IPS-18a (cell line): ENCODE measurements at regions not wholly inside any gene's neighbourhood (a gene's known extent, or its start where the extent isn't known, plus 50 kb on each side); places are given as distances from the start of the nearest gene placed in this dataset.

Experiments
- H3K27ac ChIP-seq: one replicate; pipeline ENCODE4 v1.5.1; 2013; ENCODE audit warnings: low read length
- H3K27me3 ChIP-seq: one replicate; pipeline ENCODE4 v1.6.1; 2013; ENCODE audit warnings: mild to moderate bottlenecking, low read length; ENCODE audit not compliant: control insufficient read depth, insufficient read depth
- H3K36me3 ChIP-seq: one replicate; pipeline ENCODE4 v1.6.1; 2013; ENCODE audit warnings: low read depth, low read length; ENCODE audit not compliant: control insufficient read depth
- H3K4me1 ChIP-seq: one replicate; pipeline ENCODE4 v1.6.1; 2013; ENCODE audit warnings: low read depth, low read length; ENCODE audit not compliant: control insufficient read depth
- H3K4me3 ChIP-seq: one replicate; pipeline ENCODE4 v1.5.1; 2013; ENCODE audit warnings: low read length
- H3K9ac ChIP-seq: one replicate; pipeline ENCODE4 v1.6.1; 2013; ENCODE audit warnings: mild to moderate bottlenecking, low read length, moderate library complexity
- H3K9me3 ChIP-seq: one replicate; pipeline ENCODE4 v1.6.1; 2013; ENCODE audit warnings: low read depth, low read length; ENCODE audit not compliant: control insufficient read depth

DNA sequence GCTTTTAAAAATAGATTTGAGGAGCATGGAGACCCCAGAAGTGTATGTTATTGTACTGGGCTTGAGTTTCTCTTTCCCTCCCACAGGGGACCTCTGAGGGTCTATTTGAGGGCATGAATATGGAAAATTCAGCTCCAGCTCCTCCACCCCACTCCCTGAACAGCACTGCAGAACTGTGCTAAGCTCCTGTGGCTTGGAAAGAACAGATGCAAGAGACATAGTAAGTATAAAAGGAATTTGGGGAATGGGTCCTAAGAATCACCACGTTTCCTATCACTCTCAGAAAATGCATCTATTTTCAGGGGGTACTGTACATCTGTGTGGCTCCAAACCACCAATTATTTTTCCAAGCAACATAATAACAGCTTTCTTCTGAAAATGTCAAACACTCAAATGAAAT, 416.1 kb downstream of the ZNF521 start:
- Histone ChIP-seq H3K27ac (no peak overlapping the region), H3K4me1 (peaks cover 7% of the 10 kb centered on the region), H3K36me3 (no peaks in the 10 kb centered on the region), H3K27me3 (no peaks in the 10 kb centered on the region), H3K4me3 (no peak overlapping the region), H3K9me3 (no peaks in the 10 kb centered on the region), H3K9ac (no peak overlapping the region)

DNA sequence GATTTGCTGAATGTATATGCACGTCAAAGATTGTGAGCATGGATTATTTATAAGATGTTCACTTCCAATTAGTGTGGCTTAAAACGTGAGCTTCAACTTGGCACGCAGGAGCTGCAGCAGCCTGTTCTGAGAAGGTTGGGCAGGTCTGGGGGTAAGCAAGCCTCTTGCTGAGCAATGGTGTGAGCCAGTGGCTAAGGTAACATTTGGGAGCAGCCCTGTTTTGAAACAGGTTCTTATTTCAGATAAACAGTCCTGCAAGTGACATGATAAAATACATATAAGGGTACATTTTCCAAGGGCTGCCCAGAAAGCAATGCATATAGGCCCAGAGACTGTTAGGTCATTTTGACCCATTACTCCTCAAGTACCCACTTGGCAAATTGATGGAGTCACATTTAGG, 415.3 kb downstream of the ZNF521 start:
- Histone ChIP-seq H3K27me3 (no peaks in the 10 kb centered on the region), H3K9ac (no peak overlapping the region), H3K4me1 (no peaks in the 10 kb centered on the region), H3K9me3 (no peaks in the 10 kb centered on the region), H3K27ac (no peak overlapping the region), H3K36me3 (no peaks in the 10 kb centered on the region), H3K4me3 (no peak overlapping the region)

DNA sequence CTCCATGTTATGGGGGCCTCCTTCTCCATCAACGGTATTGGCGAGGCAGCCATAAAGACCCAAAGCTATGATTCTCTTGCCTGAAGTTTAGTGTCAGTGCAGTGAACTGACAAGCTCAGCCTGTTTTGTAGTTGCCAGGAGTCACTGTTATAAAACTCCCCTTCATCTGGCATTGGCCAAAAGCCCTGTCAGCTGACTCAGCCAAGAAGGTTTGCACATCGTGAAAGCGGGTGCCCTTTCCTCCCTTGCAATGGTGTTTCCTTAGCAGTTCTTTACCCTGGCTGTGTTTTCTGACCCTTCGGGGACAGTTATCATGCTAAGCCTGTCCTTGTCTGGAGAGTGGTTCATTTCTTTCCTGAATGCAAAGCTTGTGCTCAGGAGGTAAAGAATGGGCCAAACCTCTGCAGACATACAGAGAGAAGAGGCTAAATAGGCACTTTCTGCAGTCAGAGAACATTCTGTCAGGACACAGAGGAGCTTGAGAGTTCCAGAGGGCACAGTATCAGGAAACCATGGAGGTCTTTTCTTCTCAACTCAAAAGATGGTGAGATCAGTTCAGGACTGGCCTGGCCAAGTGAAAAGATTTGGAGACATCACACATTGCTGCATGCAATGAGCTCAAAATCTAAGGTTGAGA, 414.2 kb downstream of the ZNF521 start:
- Histone ChIP-seq H3K27ac (no peak overlapping the region), H3K27me3 (no peaks in the 10 kb centered on the region), H3K9ac (no peak overlapping the region), H3K9me3 (no peaks in the 10 kb centered on the region), H3K36me3 (no peaks in the 10 kb centered on the region), H3K4me1 (no peaks in the 10 kb centered on the region), H3K4me3 (no peak overlapping the region)

DNA sequence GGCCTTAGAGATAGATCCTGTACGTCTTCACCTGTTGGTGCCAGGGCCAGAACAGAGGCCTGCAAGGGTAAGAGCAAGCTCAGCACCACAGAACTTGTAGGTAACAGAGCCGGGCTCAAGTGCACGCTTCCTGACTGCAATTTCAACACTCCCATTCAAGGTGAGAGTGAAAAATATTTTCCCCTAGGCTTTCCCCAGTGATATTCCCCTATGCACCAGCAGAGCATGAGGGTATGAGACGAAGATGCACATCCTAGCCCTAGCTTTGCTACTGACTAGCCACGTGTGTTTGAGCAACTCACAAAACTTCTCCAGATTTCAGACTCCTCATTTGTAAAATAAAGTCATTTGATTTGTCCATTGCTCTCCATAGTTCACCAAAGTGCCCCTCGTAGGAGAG, 411.6 kb downstream of the ZNF521 start:
- no peaks in the 10 kb centered on the region for H3K36me3 ChIP-seq
- no peaks in the 10 kb centered on the region for H3K4me1 ChIP-seq
- H3K4me3 ChIP-seq = no peak overlapping the region
- no peaks in the 10 kb centered on the region for H3K27me3 ChIP-seq
- no peak overlapping the region for H3K27ac ChIP-seq
- H3K9me3 ChIP-seq = no peaks in the 10 kb centered on the region
- H3K9ac ChIP-seq = no peak overlapping the region

DNA sequence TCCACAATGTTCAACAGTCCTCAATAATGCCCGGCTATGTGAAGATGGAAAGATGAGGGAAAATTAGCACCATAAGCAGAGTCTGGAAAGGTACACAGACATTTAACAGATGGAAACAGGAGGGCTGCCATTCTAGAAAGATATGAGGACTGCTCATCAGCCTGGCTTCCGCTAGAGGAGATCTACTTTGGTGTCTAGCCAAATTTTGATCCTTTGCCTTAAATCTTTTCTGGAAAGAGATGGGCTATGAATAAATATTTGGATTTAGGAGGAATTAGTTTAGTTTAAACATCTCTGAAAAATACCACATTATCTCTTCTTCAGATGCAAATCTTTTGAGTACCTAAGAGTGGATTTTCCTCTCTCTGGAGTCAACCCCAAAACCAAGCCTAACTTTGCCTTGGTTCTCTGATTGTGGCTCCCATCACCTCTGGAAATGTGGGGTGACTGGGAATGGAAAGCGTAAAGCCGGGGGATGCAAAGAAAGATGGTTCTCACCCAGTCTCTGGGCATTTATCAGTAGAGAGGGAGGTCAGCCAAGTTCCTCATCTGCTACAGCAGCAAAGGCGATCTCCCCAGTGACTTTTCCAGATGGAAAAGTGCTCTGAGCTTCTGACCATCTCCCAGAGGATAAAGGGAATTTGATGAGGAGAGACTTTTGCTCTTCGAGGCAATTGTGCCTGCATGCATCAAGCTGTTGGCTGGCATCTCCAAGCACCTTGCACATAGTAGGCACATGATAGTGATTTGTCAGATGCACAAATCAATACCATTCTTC, 410.6 kb downstream of the ZNF521 start:
- no peak overlapping the region for H3K9ac ChIP-seq
- H3K27ac ChIP-seq = no peak overlapping the region
- H3K4me3 ChIP-seq = no peak overlapping the region
- H3K9me3 ChIP-seq = no peaks in the 10 kb centered on the region
- no peaks in the 10 kb centered on the region for H3K36me3 ChIP-seq
- no peaks in the 10 kb centered on the region for H3K27me3 ChIP-seq
- H3K4me1 ChIP-seq = no peaks in the 10 kb centered on the region

DNA sequence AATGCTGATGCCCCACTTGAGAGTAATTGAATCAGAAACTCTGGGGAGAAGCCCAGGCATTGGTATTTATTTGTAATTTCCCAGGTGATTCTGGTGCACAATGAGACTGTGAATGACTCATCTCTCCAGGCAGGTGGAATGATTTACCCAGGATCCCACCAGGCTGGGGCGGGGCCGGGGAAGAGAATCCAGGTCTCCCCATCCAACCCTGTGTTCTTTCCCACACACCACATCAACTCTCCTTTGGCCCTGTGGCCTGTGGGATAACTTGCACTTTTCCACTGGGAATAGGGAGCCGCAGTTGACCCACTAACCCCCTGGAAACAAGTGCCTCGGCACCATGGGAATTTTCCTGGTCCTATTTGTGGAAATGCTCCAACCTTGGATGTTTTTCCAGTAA, 409.8 kb downstream of the ZNF521 start:
- H3K4me3 ChIP-seq = no peak overlapping the region
- H3K9me3 ChIP-seq = no peaks in the 10 kb centered on the region
- H3K27me3 ChIP-seq = no peaks in the 10 kb centered on the region
- peaks cover under 1% of the 10 kb centered on the region for H3K4me1 ChIP-seq
- H3K27ac ChIP-seq = no peak overlapping the region
- no peaks in the 10 kb centered on the region for H3K36me3 ChIP-seq
- no peak overlapping the region for H3K9ac ChIP-seq

DNA sequence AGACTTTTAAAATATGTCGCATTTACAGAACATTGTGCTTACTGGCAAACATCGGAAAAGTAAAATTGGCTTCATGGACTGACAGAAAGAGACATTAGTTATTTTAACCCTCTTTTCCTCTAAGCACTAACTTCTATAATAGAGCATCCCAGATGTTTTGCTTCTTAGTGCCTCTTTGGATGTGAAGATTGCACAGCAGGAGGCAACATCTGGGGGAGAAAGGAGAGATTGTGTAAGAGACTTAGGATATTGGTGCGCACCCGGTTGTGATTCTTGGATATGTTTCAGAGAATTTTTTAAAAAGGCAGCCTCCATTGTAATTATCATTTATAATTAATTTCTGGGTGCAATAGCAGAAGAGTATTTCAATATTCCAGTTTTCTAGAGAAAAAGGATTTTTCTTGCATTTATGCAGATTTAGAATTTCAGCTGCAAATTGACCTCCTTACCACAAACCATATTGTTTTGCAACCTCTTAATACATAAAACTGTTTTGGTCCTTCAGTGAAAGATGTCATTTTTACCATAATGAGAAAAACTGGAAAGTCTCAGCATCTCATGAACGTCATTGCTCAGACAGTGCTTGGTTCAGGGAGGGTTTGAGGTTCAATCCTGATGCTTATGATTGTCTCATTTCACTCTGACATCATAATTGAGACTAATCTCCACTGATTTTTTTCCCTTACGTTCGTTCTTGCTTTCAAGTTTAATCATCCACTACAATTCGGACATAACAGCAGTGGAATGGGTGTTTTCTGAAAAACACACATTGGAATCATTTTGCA, 404.3 kb downstream of the ZNF521 start:
- H3K4me3 ChIP-seq = no peak overlapping the region
- H3K27me3 ChIP-seq = peaks cover 28% of the 10 kb centered on the region
- H3K36me3 ChIP-seq = no peaks in the 10 kb centered on the region
- no peaks in the 10 kb centered on the region for H3K9me3 ChIP-seq
- no peak overlapping the region for H3K27ac ChIP-seq
- H3K9ac ChIP-seq = no peak overlapping the region
- H3K4me1 ChIP-seq = peaks cover 15% of the 10 kb centered on the region

DNA sequence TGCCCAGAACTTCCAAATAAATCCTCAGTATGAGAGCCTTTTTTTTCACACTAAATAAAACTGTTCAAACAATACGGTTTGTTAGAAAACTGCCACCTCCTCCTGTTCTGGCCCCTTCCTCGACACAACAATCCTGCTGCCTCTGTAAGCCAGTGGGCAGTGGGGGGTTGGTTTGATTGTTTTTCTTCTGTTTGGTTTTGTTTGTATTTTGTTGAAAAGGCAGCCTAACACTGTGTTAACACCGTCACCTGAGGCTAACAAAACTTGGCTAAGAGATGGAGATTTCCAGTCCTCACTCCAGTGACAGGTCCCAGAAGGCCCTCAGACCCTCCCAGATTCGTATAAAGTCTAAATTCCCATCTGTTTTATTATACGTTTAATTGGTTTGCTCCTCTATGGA, 402.1 kb downstream of the ZNF521 start:
- Histone ChIP-seq H3K36me3 (no peaks in the 10 kb centered on the region), H3K9me3 (no peaks in the 10 kb centered on the region), H3K27me3 (peaks cover 28% of the 10 kb centered on the region), H3K27ac (no peak overlapping the region), H3K4me1 (peaks cover 15% of the 10 kb centered on the region), H3K9ac (no peak overlapping the region), H3K4me3 (no peak overlapping the region)

DNA sequence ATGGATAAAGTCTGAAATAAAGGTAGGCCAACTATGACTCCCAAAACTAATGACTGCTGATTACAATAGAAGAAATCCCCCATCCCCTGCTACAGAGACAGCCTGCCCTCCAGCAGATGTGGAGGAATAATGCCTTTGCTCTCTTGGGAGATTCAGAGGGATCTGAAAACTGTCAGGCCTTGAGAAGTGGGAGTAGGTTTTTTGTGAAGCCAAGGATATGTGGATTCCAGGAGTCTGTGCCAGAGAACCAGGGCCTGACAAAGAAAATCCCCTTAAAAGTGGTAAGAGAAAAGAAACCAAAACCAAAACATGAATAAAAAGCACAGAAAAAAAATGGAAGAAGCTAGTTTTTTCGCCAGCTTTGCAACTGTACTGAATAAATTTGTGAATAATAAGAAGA, 397.6 kb downstream of the ZNF521 start:
- peaks cover 14% of the 10 kb centered on the region for H3K4me1 ChIP-seq
- H3K9me3 ChIP-seq = no peaks in the 10 kb centered on the region
- H3K36me3 ChIP-seq = no peaks in the 10 kb centered on the region
- no peak overlapping the region for H3K9ac ChIP-seq
- no peak overlapping the region for H3K27ac ChIP-seq
- peaks cover 16% of the 10 kb centered on the region for H3K27me3 ChIP-seq
- no peak overlapping the region for H3K4me3 ChIP-seq

DNA sequence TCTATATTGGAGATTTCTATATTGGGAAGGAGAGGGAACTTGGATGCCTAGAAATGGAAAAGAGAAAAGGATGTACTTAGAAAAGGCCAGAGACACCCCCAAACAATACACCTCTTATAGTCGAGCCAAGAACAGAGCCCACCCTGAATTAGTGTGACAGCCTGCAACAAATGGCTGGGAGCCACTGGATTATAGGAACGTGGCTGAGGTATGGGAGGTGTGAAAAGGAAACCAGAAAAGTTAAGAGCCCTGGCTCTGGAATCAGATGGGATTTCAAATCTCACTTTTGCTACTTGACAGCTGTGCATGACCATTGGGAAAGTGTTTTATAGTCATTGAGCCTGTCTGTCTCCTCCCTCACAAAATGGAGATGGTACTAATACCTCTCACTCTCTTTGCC, 394.0 kb downstream of the ZNF521 start:
- Histone ChIP-seq H3K4me1 (peaks cover 3% of the 10 kb centered on the region), H3K4me3 (no peak overlapping the region), H3K36me3 (no peaks in the 10 kb centered on the region), H3K9me3 (no peaks in the 10 kb centered on the region), H3K27ac (no peak overlapping the region), H3K9ac (no peak overlapping the region), H3K27me3 (no peaks in the 10 kb centered on the region)

DNA sequence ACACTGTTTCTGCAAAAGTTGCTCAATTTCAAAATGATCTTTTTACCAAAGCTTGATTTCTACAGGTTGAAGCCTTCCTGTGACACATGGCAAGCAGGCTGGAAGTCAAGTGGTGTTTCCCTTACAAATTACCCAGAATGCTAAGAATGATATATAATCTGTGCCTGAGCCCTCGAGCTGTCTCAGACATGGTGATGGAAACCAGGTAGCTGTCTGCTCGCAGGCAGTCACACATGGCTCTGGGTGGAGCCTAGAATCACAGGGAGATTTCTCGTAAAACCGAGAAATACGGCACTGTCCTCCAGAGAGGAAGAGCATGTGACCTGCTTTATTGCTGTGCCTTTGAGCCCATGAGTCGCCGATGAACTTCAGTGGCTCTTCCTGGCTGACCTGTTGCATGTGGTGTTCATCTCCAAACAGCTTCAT, 392.9 kb downstream of the ZNF521 start:
- no peaks in the 10 kb centered on the region for H3K27me3 ChIP-seq
- H3K27ac ChIP-seq = no peak overlapping the region
- no peaks in the 10 kb centered on the region for H3K36me3 ChIP-seq
- H3K9me3 ChIP-seq = no peaks in the 10 kb centered on the region
- H3K4me3 ChIP-seq = no peak overlapping the region
- peaks cover 3% of the 10 kb centered on the region for H3K4me1 ChIP-seq
- no peak overlapping the region for H3K9ac ChIP-seq
